AG09319 (cell line): ENCODE measurements at regions not wholly inside any gene's neighbourhood (a gene's known extent, or its start where the extent isn't known, plus 50 kb on each side); places are given as distances from the start of the nearest gene placed in this dataset.
"Not testable (repeated sequence)": the region's sequence is repeated elsewhere in the genome, so short reads cannot be mapped to it uniquely, and the experiment has no call there.

Experiments used
- DNase-seq: peaks from one replicate; pipeline ENCODE4 v3.0.0-alpha.2; 2010; ENCODE audit warnings: low read depth; ENCODE audit errors: extremely low read depth
- TF ChIP-seq, protein P1 (sequence below): IDR thresholded peaks from 2 replicates; pipeline ENCODE4 v1.5.1; 2011; ENCODE audit warnings: low read depth, mild to moderate bottlenecking, inconsistent platforms, low read length, moderate library complexity

DNA sequence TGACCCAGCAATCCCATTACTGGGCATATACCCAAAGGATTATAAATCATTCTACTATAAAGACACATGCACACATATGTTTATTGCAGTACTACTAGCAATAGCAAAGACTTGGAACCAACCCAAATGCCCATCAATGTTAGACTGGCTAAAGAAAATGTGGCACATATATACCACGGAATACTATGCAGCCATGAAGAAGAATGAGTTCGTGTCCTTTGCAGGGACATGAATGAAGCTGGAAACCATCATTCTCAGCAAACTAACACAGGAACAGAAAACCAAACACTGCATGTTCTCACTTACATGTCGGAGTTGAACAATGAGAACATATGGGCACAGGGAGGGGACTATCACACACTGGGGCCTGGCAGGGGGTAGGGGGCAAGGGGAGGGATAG is 183.0 kb downstream of the HACE1 start:
- not testable (repeated sequence) for DNase-seq

DNA sequence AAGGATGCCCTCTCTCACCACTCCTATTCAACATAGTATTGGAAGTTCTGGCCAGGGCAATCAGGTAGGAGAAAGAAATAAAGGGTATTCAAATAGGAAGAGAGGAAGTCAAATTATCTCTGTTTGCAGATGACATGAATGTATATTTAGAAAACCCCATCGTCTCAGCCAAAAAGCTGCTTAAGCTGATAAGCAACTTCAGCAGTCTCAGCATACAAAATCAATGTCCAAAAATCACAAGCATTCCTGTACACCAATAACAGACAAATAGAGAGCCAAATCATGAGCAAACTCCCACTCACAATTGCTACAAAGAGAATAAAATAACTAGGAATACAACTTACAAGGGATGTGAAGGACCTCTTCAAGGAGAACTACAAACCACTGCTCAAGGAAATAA is 184.6 kb downstream of the HACE1 start:
- DNase-seq, result not testable (repeated sequence)

DNA sequence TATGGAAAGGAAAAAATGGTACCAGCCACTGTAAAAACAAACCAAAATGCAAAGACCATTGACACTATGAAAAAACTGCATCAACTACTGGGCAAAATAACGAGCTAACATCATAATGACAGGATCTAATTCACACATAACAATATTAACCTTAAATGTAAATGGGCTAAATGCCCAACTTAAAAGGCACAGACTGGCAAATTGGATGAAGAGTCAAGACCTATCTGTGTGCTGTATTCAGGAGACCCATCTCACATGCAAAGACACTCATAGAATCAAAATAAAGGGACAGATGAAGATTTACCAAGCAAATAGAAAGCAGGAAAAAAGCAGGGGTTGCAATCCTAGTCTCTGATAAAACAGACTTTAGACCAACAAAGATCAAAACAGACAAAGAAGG is 186.6 kb downstream of the HACE1 start:
- DNase-seq, result not testable (repeated sequence)

DNA sequence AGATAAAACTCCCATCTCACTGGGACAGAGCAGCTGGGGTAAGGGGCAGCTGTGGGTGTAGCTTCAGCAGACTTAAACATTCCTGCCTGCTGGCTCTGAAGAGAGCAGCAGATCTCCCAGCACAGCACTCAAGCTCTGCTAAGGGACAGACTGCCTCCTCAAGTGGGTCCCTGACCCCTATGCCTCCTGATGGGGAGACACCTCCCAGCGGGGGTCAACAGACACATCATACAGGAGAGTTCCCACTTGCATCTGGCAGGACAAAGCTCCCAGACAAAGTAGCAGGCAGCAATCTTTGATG is 188.2 kb downstream of the HACE1 start:
- DNase-seq, result not testable (repeated sequence)

DNA sequence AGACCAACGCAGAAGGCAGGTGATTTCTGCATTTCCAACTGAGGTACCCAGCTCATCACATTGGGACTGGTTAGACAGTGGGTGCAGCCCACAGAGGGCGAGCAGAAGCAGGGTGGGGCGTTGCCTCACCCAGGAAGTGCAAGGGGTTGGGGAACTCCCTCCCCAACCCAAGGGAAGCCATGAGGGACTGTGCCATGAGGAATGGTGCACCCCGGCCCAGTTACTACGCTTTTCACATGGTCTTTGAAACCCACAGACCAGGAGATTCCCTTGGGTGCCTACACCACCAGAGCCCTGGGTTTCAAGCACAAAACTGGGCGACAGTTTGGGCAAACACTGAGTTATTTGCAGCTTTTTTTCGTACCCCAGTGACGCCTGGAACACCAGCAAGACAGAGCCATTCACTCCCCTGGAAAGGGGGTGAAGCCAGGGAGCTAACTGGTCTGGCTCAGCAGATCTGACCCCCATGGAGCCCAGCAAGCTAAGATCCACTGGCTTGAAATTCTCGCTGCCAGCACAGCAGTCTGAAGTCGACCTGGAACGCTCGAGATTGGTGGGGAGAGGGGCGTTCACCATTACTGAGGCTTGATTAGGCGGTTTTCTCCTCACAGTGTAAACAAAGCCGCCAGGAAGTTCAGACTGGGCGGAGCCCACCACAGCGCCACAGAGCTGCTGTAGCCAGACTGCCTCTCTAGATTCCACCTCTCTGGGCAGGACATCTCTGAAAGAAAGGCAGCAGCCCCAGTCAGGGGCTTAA is 188.7 kb downstream of the HACE1 start:
- not testable (repeated sequence) for DNase-seq

DNA sequence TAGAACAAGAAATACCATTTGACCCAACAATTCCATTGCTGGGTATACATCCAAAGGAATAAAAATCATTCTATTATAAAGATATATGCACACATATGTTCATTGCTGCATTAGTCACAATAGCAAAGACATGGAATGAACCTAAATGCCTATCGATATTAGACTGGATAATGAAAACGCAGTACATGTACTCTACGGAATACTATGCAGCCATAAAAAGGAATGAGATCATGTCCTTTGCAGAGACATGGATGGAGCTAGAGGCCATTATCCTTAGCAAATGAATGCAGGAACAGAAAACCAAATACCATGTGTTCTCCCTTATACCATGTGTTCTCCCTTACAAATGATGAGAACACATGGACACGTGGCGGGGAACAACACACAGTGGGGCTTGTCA is 190.2 kb downstream of the HACE1 start:
- TF ChIP-seq, protein P1, sequence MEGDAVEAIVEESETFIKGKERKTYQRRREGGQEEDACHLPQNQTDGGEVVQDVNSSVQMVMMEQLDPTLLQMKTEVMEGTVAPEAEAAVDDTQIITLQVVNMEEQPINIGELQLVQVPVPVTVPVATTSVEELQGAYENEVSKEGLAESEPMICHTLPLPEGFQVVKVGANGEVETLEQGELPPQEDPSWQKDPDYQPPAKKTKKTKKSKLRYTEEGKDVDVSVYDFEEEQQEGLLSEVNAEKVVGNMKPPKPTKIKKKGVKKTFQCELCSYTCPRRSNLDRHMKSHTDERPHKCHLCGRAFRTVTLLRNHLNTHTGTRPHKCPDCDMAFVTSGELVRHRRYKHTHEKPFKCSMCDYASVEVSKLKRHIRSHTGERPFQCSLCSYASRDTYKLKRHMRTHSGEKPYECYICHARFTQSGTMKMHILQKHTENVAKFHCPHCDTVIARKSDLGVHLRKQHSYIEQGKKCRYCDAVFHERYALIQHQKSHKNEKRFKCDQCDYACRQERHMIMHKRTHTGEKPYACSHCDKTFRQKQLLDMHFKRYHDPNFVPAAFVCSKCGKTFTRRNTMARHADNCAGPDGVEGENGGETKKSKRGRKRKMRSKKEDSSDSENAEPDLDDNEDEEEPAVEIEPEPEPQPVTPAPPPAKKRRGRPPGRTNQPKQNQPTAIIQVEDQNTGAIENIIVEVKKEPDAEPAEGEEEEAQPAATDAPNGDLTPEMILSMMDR, result no peak
- no peak for DNase-seq

DNA sequence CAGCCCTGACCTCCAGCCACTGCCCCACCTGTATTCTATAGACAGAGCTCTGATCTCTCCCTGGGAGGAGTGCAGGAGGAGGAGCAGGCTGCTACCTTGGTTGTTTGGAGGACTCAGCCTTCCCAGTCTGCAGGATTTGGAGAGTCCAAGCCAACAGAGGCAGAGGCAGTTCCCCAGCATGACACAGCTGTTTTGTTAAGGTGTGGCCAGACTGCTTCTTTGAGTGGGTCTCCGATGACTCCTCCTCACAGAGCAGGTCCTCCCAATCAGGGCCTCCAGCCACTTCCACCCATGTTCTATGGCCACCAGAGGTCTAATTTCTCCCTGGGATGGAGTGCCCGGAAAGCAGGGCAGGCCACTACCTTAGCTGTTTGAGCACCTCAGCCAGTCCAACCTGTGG is 203.5 kb downstream of the HACE1 start:
- DNase-seq, result no peak
- TF ChIP-seq, protein P1, result no peak

DNA sequence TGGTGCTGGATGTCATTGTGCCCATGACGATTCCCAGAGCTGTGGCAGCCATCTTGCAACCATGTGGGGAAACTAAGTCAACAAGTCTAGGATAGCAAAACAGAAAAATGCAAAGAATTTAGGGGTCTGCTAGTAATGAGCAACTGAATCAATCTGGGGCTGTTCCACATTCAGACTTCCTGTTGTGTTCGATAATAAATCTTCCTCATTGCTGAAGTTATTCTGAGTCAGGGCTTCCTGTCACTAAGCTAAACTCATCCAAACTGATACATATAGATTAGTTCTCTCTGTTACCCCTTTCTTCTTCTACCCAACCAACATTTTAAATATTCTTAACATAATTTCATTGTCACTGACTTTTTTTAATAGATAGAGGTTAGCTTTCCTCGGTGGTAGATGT is 205.9 kb downstream of the HACE1 start:
- no peak for DNase-seq
- TF ChIP-seq, protein P1, result no peak

DNA sequence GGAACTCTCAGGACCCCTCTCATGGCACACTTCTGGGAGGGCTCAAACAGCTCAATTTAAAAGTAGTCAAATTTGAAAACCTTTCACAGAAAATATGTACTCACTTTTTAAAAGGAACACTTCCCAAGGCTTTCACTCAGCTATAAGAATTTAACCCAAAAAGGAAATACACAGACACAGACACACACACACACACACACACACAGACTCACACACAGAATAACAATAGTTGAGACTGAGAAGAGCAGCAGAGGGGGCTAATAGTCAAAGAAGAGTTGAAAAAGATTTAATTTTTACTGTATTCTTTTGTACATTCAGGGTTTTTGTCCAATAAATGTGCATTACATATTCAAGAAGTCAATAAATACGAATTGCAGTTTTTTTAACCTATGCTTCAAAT is 211.4 kb downstream of the HACE1 start:
- TF ChIP-seq, protein P1, result no peak
- no peak for DNase-seq

DNA sequence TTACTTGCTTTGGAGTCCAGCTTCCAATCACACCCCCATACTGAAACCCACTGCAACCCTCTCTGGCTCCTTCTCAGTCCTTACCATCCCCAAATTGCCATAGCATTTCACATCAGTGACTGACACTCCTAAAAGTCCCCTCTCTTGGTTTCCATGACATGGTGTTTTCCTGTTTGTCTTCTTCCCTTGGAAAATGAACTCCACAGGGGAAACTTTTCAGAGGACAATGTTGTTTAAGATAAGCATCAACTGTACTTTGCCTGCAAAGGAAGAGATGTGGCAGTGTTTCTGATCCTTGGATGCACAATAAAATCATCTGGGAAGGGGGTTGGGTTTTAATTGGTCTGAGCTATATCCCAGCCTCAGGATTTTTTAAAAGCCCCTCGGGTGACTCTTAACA is 214.9 kb downstream of the HACE1 start:
- DNase-seq, result no peak
- TF ChIP-seq, protein P1, result no peak
